GM12874 (cell line): ENCODE measurements at regions not wholly inside any gene's neighbourhood (a gene's known extent, or its start where the extent isn't known, plus 50 kb on each side); places are given as distances from the start of the nearest gene placed in this dataset.

Experiments
- CTCF ChIP-seq: IDR thresholded peaks from 2 replicates; pipeline ENCODE4 v1.5.1; 2011; ENCODE audit warnings: low read depth, mild to moderate bottlenecking, control low read depth, low read length, moderate library complexity; ENCODE audit not compliant: insufficient read depth

DNA sequence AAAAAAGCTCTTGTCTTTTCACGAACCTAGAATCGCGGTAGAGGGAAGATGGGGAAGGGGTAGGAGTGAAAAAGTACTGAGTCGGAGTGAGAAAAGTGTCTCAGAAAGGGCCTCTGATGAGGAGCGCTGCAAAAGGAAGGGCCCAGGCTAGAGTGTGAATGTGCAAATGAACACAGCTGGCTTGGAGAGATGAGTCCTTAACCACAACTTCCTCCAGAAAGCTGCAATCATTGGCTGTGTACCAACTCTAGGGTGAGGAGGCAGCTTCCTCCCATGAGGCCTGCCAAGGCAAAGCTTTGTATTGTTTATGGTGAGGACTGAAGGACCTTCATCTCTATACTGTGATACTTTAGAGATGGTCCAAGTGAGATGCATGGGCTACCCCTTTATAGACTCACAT, 566.9 kb upstream of the ANO5 start:
- TF ChIP-seq CTCF, result no peak

- TF ChIP-seq CTCF, result no peak
These were observed 564.2 kb upstream of the ANO5 start for GRCh38 chr11:21628641-21629040.

DNA sequence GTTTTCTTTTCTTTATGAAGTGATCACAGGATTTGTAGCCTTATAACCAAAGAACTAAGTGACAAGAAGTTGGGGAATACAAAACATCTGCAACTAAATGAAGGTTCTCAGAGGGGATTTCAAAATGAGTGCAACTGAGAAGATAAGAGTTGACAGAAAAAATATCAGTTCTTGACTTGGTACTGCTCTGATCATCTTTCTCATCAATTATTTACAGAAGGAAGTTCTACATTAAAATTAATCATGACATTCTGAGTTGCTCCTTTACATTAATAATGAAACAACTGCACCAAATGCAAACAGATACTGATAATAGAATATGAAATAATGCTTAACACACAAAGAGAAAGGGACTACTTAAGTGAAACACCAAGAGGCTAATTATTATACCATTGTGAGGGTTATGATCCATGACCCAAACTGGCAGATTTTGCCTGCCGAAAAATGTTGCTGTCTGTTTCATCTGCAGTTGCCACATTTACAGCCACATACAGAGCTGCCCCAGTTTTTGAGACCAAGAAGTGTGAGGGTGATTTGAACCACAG, 561.9 kb upstream of the ANO5 start:
- no peak for TF ChIP-seq CTCF

- no peak for TF ChIP-seq CTCF
These were observed 560.9 kb upstream of the ANO5 start for GRCh38 chr11:21631991-21632390.

- TF ChIP-seq CTCF, result no peak
These were observed 558.4 kb upstream of the ANO5 start for GRCh38 chr11:21634491-21634890.

DNA sequence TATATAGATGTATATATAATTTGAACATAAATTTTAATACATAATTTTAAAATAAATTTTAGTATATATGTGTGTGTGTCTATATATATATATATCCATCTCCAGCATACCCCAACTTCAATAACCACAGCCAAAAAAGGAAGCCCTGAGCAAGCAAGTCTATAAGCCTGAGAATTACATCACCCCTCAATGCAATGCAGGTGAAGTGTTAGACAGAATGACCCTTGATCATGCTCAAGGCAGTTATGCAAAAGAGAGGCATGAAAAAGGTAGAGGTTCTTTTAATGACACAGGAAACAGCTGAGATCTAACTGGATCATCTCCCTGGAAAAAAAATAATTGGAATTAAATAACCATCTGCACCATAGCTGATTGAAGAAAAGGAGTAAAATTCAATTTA, 557.9 kb upstream of the ANO5 start:
- no peak for TF ChIP-seq CTCF

GRCh38 chr11:21635394-21636145, 557.3 kb upstream of the ANO5 start:
- no peak for TF ChIP-seq CTCF
